ENCODE measurements at regions not wholly inside any gene's neighbourhood (a gene's known extent, or its start where the extent isn't known, plus 50 kb on each side); places are given as distances from the start of the nearest gene placed in this dataset.

DNA sequence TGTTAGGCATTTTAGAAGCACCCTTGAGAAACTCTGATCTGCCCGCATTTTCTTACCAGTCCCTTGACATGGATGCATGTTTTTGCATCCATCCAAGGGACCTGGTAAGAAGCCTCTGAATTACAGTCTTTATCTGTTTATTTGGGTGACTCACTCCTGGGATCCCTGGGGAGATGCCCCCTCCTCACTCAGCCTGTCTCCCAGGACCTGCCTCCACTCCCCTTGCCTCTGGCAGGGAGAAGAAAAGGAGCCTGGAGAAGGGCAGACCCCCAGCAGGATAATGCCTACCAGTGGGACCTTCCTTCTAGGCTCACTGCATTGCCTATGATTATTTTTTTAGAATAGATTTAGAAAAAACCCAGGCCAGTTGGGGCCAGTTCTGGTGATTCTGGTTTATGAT, 329.4 kb downstream of the PTTG2 start:
- intact Hi-C loops (cut with micrococcal nuclease): no loop called here
- H3K27me3 ChIP-seq (ENCODE audit: insufficient read depth, low read length): no peaks in the 10 kb centered on the region
- H3K4me2 ChIP-seq (ENCODE audit: low read length): no peak overlapping the region
- H3K4me3 ChIP-seq (replicated peaks in 1 of 2; ENCODE audit: low read depth in 1 of 2, low read length in 2 of 2): no peak overlapping the region
- H3K4me1 ChIP-seq (ENCODE audit: control insufficient read depth in 1 of 2, insufficient read depth in 2 of 2, low read length in 2 of 2): no peaks in the 10 kb centered on the region
- no peak overlapping the region for H3K9ac ChIP-seq (ENCODE audit: low read length)
- DNase-seq (ENCODE audit: low read depth, low spot score) (no peak), ATAC-seq (no peak)
- BruUV-seq (replicated peaks): no TSS peak
- no peak overlapping the region for H3K27ac ChIP-seq (ENCODE audit: low read depth, low read length)
- H3K36me3 ChIP-seq (ENCODE audit: control insufficient read depth in 1 of 2, insufficient read depth in 2 of 2, low read length in 2 of 2): no peaks in the 10 kb centered on the region
- peaks cover 4 to 6% of the 10 kb centered on the region in 2 experiments; a peak in 2 of 4 replicates for H3K9me3 ChIP-seq (ENCODE audit: control insufficient read depth in 1 of 2, insufficient read depth in 1 of 2, low read depth in 1 of 2, low read length in 2 of 2)
- no peaks in the 10 kb centered on the region for H3K79me2 ChIP-seq (ENCODE audit: insufficient read depth, low read length)
- no peak overlapping the region for H2AFZ ChIP-seq (ENCODE audit: low read depth, low read length, poor library complexity, severe bottlenecking)
- POLR2A ChIA-PET: no interaction called here
- H3K9me2 ChIP-seq (ENCODE audit: insufficient read depth): no peaks in the 10 kb centered on the region
- TF ChIP-seq EZH2 (IDR thresholded peaks at IDR 0.05) (no peak), CBX3 (IDR thresholded peaks at IDR 0.05; ENCODE audit: low read depth) (no peak), EGR1 (IDR thresholded peaks at IDR 0.05; ENCODE audit: low read depth) (no peak), SP1 (IDR thresholded peaks at IDR 0.05; ENCODE audit: low read depth) (no peak), SRF (IDR thresholded peaks at IDR 0.05; ENCODE audit: low read depth) (no peak), POLR2A (IDR thresholded peaks at IDR 0.05; ENCODE audit: borderline replicate concordance, extremely low read depth, insufficient read depth, insufficient read length) (no peak), SIN3A (IDR thresholded peaks at IDR 0.05; ENCODE audit: low read depth) (no peak), POLR2AphosphoS5 (IDR thresholded peaks at IDR 0.05; ENCODE audit: low read depth, low read length) (no peak), ELF1 (IDR thresholded peaks at IDR 0.05; ENCODE audit: borderline replicate concordance, low read depth) (no peak), EZH2phosphoT487 (IDR thresholded peaks at IDR 0.05; ENCODE audit: borderline replicate concordance) (no peak), ZNF274 (IDR thresholded peaks at IDR 0.05; ENCODE audit: low read depth, low read length) (no peak), TCF7L2 (IDR thresholded peaks at IDR 0.05; ENCODE audit: borderline replicate concordance, extremely low read depth, insufficient read depth, insufficient read length) (no peak), ZFX (IDR thresholded peaks at IDR 0.05) (no peak)
- TF ChIP-seq, protein P1, sequence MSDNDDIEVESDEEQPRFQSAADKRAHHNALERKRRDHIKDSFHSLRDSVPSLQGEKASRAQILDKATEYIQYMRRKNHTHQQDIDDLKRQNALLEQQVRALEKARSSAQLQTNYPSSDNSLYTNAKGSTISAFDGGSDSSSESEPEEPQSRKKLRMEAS (IDR thresholded peaks at IDR 0.05): no peak
- TF ChIP-seq, protein P2, sequence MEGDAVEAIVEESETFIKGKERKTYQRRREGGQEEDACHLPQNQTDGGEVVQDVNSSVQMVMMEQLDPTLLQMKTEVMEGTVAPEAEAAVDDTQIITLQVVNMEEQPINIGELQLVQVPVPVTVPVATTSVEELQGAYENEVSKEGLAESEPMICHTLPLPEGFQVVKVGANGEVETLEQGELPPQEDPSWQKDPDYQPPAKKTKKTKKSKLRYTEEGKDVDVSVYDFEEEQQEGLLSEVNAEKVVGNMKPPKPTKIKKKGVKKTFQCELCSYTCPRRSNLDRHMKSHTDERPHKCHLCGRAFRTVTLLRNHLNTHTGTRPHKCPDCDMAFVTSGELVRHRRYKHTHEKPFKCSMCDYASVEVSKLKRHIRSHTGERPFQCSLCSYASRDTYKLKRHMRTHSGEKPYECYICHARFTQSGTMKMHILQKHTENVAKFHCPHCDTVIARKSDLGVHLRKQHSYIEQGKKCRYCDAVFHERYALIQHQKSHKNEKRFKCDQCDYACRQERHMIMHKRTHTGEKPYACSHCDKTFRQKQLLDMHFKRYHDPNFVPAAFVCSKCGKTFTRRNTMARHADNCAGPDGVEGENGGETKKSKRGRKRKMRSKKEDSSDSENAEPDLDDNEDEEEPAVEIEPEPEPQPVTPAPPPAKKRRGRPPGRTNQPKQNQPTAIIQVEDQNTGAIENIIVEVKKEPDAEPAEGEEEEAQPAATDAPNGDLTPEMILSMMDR (IDR thresholded peaks at IDR 0.05 in 2 of 3, conservative IDR thresholded peaks at IDR 0.05 in 1 of 3; ENCODE audit: borderline replicate concordance in 1 of 3, insufficient read depth in 1 of 3, low read depth in 2 of 3, low read length in 2 of 3): no peak
- TF ChIP-seq, protein P3, sequence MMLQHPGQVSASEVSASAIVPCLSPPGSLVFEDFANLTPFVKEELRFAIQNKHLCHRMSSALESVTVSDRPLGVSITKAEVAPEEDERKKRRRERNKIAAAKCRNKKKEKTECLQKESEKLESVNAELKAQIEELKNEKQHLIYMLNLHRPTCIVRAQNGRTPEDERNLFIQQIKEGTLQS (IDR thresholded peaks at IDR 0.05): no peak
- TF ChIP-seq, protein P4, sequence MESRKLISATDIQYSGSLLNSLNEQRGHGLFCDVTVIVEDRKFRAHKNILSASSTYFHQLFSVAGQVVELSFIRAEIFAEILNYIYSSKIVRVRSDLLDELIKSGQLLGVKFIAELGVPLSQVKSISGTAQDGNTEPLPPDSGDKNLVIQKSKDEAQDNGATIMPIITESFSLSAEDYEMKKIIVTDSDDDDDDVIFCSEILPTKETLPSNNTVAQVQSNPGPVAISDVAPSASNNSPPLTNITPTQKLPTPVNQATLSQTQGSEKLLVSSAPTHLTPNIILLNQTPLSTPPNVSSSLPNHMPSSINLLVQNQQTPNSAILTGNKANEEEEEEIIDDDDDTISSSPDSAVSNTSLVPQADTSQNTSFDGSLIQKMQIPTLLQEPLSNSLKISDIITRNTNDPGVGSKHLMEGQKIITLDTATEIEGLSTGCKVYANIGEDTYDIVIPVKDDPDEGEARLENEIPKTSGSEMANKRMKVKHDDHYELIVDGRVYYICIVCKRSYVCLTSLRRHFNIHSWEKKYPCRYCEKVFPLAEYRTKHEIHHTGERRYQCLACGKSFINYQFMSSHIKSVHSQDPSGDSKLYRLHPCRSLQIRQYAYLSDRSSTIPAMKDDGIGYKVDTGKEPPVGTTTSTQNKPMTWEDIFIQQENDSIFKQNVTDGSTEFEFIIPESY (IDR thresholded peaks at IDR 0.05; ENCODE audit: extremely low read depth, insufficient replicate concordance, low read length): no peak
- CTCF ChIA-PET: no interaction called here
- RAD21 ChIA-PET (ENCODE audit: low non-redundant PET in 1 of 2, low total read pairs in 2 of 2, uncharacterized antibody in 2 of 2, unreplicated experiment in 2 of 2): no interaction called here
- H4K20me1 ChIP-seq (ENCODE audit: insufficient read depth): no peaks in the 10 kb centered on the region
